SK-N-SH treated with all-trans-retinoic acid at 6 μM for 48 hours (cell line): ENCODE measurements at regions not wholly inside any gene's neighbourhood (a gene's known extent, or its start where the extent isn't known, plus 50 kb on each side); places are given as distances from the start of the nearest gene placed in this dataset.

Experiments used
- CSDC2 ChIP-seq: fragments of 250-450 bp; sonication (Bioruptor Pico); IDR thresholded peaks from 2 replicates; pipeline ENCODE4 v1.5.0; 2020; ENCODE audit warnings: mild to moderate bottlenecking, moderate library complexity
- ESRRG ChIP-seq: fragments of 250-450 bp; sonication (Bioruptor Pico); IDR thresholded peaks from 2 replicates; pipeline ENCODE4 v1.6.1; 2021; ENCODE audit warnings: mild to moderate bottlenecking
- GLIS3 ChIP-seq: fragments of 250-450 bp; sonication (Bioruptor Pico); IDR thresholded peaks from 2 replicates; pipeline ENCODE4 v1.5.0; 2020; ENCODE audit warnings: mild to moderate bottlenecking, moderate library complexity
- ISL1 ChIP-seq: fragments of 250-450 bp; sonication (Bioruptor Pico); IDR thresholded peaks from 2 replicates; pipeline ENCODE4 v2.1.2; 2022; ENCODE audit warnings: mild to moderate bottlenecking, moderate library complexity
- OSR1 ChIP-seq: fragments of 250-450 bp; sonication (Bioruptor Pico); IDR thresholded peaks from 2 replicates; pipeline ENCODE4 v1.8.0; 2022; ENCODE audit warnings: moderate library complexity, mild to moderate bottlenecking, inconsistent platforms
- PATZ1 ChIP-seq: fragments of 250-450 bp; sonication (Bioruptor Pico); IDR thresholded peaks from 2 replicates; pipeline ENCODE4 v1.8.0; 2020; ENCODE audit warnings: mild to moderate bottlenecking, moderate library complexity, borderline replicate concordance
- POU6F1 ChIP-seq: fragments of 250-450 bp; sonication (Bioruptor Pico); IDR thresholded peaks from 2 replicates; pipeline ENCODE4 v1.8.0; 2021; ENCODE audit warnings: low read depth, mild to moderate bottlenecking, moderate library complexity, borderline replicate concordance
- PPARA ChIP-seq: fragments of 250-450 bp; sonication (Bioruptor Pico); IDR thresholded peaks from 2 replicates; pipeline ENCODE4 v1.5.0; 2020; ENCODE audit warnings: mild to moderate bottlenecking, borderline replicate concordance
- ZFP3 ChIP-seq: fragments of 250-450 bp; sonication (Bioruptor Pico); IDR thresholded peaks from 2 replicates; pipeline ENCODE4 v1.5.0; 2020; ENCODE audit warnings: mild to moderate bottlenecking, moderate library complexity
- ZNF8 ChIP-seq: fragments of 450-650 bp; formaldehyde crosslinking; IDR thresholded peaks from 2 replicates; pipeline ENCODE4 v1.5.0; 2020; ENCODE audit warnings: mild to moderate bottlenecking, moderate library complexity
- TF ChIP-seq, protein P1 (sequence below): fragments of 250-450 bp; sonication (Bioruptor Pico); IDR thresholded peaks from 2 replicates; pipeline ENCODE4 v1.5.1; 2021; ENCODE audit warnings: mild to moderate bottlenecking, moderate library complexity

- TF ChIP-seq ZNF8 (CRISPR knock-in tag): no peak
- no peak for TF ChIP-seq CSDC2 (CRISPR knock-in tag)
- no peak for TF ChIP-seq ZFP3
- TF ChIP-seq ISL1 (CRISPR knock-in tag): no peak
- TF ChIP-seq POU6F1 (CRISPR knock-in tag): no peak
- no peak for TF ChIP-seq GLIS3 (CRISPR knock-in tag)
- TF ChIP-seq ESRRG (CRISPR knock-in tag): no peak
- TF ChIP-seq PATZ1: no peak
- TF ChIP-seq, protein P1, sequence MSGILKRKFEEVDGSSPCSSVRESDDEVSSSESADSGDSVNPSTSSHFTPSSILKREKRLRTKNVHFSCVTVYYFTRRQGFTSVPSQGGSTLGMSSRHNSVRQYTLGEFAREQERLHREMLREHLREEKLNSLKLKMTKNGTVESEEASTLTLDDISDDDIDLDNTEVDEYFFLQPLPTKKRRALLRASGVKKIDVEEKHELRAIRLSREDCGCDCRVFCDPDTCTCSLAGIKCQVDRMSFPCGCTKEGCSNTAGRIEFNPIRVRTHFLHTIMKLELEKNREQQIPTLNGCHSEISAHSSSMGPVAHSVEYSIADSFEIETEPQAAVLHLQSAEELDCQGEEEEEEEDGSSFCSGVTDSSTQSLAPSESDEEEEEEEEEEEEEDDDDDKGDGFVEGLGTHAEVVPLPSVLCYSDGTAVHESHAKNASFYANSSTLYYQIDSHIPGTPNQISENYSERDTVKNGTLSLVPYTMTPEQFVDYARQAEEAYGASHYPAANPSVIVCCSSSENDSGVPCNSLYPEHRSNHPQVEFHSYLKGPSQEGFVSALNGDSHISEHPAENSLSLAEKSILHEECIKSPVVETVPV (CRISPR knock-in tag): no peak
- TF ChIP-seq PPARA: no peak
- no peak for TF ChIP-seq OSR1
Observed at GRCh38 chr6:113330636-113330946, 526.6 kb upstream of the MARCKS start.
